NCI-H226 (cell line): ENCODE measurements at regions not wholly inside any gene's neighbourhood (a gene's known extent, or its start where the extent isn't known, plus 50 kb on each side); places are given as distances from the start of the nearest gene placed in this dataset.

Experiments used
- DNase-seq: peaks from one replicate; pipeline ENCODE4 v3.0.0-alpha.2; 2015

DNA sequence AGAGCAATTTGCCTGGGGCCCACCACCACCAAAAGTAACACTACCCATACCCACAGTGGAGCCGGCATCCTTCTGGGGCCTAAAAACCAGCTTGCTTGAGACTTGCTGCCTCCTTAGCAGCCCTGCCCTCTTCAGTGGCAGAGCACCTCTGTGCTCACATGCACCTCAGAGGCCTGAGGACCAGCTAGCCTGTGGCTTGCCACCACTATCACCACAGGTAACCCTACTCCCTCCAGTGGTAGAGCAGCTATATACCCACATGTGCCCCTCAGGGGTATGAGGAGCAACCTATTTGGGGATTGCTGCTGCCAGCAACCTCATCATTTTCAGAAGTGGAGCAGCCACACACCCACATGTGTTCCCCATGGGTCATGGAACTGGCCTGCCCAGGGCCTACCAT is 111.4 kb upstream of the SPRY2 start:
- DNase-seq: no peak

DNA sequence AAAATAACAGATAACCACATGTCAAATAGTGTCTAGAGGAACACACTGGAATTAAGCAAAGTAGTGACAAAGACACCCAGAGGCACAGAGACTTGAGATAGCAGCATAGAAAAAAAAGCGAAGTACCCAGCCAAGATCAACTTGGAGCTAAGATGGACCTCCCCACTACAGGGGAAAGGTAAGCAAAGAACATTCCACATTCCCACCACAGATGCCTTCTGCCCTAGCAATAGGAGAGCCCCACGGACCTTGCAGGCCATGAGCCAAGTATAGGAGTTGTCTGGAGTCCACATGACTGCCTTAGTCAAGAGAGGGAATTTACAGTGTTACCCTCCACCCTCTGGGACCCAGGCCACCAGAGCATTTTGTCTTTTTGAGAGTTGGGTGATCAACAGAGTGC is 110.7 kb upstream of the SPRY2 start:
- DNase-seq: no peak

DNA sequence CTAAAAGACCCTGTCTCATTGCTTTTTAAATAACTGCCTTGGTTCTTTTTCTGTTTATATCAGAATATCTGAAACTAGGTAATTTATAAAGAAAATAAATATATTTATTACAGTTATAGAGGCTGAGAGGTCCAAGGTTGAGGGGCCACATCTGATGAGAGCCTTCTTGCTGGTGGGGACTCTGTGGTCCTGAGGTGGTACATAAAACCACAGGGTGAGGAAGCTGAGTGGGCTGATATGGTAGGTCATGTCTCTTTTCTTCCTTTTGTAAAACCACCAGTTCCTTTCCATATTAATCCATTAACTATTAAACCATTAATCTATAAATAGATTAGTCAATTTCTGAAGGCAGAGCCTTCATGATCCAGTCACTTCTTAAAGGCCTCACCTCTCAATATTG is 109.5 kb upstream of the SPRY2 start:
- no peak for DNase-seq

DNA sequence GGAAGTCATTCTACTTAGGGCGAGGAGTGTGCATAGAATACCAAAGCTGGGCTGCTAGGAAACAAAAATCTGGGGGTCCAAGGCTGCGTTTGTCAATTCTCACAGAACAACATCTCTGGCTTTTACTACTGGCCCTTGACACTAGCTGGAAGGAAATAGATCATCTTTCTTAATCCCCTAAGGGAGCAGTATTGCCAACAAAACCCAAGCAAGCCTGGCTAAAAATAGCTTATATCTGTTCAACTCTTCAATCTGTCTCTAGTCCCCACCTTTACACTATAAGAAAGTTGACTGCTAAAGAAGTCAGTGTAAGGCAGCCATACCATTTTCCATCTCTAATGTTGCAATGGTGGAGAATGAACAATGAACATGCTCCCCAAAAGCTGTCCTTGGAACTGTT is 107.8 kb upstream of the SPRY2 start:
- no peak for DNase-seq

DNA sequence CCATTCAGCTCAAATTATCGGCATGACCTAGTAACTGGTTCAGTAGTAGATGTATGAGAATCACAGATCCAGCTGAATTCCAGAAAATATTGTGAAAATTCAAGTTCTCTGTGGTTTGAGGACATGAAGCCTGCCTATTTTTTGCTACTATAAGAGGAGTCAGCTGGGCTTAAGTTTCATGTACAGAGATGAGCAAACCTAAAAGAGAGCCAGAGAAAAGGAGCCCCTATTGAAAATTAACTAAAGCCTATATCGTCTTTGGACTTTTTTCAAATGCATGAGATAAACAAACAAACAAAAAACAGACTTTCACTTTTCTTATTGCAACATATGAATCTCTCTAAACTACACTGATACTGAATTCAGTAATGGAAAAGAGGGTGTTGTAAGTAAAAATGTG is 106.8 kb upstream of the SPRY2 start:
- no peak for DNase-seq

DNA sequence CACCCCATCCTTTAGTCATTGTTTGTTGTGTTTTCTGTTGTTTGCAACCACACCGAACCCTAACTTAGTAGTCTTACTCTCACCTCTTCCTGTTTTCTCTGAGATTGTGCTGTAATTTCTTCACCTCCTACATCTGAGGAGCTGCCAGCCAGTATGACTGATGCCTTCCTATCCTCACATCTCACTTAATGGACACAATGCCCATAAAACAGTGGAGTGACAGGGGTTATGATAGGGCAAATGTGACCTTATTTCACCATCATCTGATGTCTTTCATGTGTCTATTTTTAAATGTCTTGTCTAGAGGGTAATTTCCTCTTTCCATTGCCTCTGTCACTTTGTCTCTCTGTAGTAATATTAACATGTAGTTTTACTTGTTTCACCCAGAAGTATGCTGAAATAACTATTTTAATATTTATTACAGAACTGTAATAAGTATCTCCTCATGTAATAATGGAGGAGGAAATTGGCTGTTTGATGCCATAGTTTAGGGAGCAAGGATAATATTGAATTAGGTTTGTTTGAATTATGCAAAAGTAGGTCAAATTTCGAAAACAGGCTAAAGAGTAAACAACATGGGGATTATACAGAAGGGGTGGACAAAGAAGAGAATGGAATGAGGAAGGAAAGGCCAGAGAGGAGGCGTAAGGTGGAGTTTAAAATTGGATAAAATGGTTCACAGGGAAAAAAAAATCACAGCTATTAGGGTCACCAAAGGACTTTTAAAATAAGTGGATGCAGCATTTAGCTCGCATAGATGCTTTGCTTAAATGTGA is 103.5 kb upstream of the SPRY2 start:
- DNase-seq: no peak

DNA sequence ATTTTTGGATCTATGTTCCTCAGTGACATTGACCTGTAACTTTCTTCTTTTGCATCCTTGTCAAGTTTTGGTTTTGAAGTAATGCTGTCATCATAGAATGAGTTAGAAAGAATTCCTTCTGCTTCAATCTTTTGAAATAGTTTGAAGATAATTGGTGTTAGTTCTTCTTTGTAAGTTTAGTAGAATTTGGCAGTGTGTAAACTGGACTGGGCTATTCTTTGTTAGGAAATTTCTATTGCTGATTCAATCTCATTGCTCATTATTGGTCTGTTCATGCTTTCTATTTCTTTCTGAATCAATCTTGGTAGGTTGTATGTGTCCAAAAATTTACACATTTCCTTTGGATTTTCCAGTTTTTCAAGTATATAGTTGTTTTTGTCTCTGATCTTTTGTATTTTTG is 101.7 kb upstream of the SPRY2 start:
- no peak for DNase-seq

DNA sequence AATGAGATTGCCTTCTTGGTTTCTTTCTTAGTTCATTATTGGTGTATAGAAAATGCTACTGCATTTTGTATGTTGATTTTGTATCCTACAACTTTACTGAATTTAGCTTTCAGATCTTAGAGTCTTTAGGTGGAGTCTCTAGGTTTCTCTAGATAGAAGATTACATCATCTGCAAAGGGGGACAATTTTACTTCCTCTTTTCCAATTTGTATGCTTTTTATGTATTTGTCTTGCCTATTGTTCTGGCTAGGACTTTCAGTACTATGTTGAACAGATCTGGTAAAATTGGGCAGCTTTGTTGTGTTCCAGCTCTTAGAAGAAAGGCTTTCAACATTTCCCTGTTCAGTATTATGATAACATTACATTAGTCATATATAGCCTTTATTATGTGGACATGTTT is 101.0 kb upstream of the SPRY2 start:
- no peak for DNase-seq

DNA sequence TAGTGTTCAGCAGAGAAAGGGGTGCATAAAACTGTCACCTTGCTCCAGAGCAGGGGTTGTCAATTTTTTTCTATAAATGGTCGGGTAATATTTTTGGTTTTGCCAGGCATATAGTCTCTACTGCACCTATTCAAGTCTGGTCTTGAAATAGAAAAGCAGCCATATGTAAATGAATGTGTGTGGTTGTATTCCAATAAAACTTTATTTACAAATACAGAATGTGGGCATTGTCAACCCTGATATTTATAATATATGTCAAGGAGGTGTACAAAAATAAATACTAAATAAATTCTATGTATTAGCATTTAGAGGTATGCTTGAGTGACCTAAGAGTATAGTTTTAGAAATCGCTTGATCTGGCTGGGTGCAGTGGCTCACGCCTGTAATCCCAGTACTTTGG is 97.6 kb upstream of the SPRY2 start:
- no peak for DNase-seq

DNA sequence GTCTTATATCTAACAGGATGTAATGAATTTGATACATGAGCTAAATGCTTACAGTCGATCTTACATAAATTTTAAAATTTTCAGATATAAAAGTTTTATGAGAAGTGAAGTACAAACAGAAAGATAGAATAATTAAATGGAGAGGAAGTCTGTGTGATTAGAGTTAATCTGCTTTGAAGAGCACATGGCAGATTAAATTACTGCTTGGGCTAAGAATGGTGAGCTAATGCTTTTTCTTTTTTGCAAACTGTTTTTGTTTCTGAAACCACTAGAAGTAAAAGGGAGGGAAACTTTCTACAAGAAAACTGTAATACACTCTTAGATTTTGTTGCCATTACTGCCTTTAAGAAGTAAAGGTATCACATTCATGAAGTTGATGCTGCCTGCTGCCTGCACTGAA is 96.3 kb upstream of the SPRY2 start:
- DNase-seq: no peak

DNA sequence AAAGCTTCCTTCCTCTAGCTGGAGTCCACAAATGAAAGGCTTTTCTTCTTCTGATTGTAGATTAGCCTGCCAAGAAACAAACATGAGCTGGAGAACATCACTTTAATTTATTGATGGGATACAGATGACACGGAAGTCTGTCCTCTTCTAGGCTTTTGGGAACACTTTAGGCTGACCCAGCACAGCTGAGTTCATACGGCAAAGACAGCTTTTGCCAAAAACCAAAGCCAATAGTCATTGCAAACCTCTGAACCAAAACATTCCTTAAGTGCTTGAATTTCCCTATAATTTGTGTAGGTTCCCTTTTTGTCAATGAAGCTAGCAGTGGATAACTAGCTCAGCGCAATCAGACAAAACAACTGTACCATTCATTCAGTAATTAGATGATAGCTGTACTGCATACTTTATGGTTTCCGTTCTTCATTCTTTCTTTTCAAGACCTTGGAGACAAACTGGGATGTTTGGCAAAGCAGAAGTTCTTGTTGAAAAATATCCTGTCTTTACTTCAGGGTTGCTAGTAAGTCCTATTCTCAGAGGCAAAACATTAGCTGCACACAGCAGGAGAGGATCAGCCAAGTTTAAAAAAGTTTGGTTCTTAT is 95.7 kb upstream of the SPRY2 start:
- DNase-seq: no peak

DNA sequence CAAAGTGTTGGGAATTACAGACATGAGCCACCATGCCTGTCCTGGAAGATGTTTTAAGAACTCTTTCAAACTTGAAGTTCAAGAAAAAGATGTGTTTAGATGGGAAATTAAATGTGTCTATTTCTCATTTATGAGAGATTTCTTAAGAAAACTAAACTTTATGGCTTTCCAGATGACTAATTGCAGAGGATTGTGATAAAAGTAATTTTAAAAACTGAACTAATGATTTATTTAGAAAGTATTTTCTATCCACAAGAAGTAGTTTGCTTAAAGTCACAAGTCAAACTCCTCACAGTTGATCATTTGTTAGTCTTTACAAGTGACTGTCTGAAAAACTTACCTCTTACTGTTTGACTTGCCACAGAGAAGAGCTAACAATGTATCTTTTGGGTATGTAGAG is 89.6 kb upstream of the SPRY2 start:
- no peak for DNase-seq

DNA sequence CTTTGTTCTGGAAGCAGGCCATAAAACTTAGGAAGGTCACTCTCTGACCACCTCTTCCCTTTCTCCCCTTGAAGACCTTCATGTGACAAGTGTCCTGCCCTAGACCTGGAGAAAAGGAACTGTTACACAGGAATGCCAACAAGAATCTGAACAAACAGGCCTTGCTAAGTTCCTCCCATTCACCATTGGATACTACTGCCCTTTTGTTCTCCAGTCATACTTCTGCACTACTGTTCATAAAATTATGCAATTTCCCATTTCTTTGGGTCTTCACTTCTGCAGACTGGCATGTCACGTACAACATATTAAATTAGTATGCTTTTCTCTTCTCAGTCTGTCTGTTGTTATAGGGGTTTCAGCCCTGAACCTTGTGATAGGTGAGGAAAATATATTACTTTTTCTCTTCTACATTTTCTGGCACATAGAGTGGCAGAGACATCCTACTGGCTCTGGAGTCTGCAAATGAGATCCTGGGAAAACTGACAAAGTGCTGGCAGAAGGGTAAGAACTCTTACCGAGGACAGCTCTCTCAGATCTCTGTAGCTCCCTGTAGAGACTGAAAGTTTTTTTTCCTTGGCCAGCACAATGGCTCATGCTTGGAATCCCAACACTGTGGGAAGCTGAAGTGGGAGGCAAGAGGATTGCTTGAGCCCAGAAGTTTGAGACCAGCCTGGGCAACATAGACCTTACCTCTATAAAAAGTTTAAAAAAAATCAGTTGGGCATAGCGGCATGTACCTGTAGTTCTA is 87.6 kb upstream of the SPRY2 start:
- DNase-seq: no peak

DNA sequence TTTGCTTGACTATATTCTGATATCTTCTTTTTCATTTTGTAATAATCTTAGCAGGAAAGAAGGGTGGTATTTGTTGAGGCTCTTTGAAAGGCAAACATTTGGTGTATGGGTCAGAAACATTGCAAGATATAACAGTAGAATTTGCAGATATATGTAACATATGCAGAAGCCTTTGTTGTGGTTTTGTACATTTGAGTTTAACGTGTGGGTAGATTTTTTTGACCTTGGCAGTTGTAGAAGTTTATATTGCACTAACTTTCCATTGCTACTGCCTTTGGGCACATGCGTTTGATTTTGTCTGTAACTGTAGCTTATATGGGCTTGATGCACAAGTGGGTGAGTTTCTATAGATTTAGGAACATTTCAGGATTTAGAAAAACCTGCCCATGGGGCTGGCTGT is 78.5 kb upstream of the SPRY2 start:
- DNase-seq: no peak

DNA sequence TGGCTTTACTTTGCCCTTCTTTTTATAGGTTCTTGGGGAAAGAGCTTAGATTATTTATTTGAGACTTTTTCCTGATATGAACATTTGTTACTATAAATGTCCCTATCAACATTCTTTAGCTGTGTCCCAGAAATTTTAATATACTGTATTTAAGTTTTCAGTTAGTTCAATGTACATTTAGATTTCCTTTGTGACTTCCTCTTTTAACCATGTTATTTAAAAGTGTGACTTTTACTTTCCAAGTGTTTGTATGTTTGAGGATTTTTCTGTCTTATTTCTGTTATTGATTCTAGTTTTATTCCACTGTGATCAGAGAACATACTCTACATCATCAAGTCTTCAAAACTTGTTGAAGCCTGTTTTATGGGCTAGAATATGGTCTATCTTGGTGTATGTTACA is 72.7 kb upstream of the SPRY2 start:
- no peak for DNase-seq

DNA sequence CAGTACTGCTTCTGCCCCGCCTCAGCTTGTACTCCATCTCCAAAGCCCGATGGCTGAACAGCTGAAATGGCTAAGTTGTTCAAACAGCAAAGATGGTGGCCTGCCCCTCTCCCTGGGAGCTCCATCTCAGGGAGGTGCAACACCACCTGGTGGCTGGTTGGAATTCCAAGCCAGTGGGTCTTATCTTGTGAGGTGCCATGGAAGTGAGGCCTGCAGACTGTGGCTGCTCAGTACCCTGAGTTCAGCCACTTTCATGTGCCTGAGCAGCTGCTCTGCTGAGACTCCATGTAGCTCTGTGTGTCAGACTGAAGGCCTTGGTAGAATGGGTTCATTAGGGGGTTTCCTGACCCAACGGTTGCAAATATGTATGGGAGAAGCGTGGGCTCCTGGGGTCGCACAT is 67.3 kb upstream of the SPRY2 start:
- DNase-seq: no peak

DNA sequence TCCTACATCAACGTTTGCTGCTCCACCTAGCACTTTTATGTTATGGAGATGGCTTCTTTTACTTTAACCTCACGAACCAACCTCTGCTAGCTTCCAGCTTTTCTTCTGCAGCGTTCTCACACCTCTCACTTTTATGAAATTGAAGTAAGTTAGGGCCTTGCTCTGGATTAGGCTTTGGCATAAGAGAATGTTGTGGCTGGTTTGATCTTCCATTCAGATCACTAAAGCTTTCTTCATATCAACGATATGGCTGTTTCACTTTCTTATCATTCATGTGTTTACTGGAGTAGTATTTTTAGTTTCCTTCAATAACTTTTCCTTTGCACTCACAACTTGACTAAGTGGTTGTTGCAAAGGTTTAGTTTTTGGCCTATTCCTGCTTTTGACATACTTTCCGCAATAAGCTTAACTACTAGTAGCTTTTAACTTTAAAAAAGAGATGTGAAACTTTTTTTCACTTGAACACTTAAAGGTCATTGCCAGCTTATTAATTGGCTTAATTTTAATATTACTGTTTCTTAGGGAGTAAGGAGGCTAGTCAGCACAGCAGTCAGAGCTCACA is 60.0 kb upstream of the SPRY2 start:
- no peak for DNase-seq

DNA sequence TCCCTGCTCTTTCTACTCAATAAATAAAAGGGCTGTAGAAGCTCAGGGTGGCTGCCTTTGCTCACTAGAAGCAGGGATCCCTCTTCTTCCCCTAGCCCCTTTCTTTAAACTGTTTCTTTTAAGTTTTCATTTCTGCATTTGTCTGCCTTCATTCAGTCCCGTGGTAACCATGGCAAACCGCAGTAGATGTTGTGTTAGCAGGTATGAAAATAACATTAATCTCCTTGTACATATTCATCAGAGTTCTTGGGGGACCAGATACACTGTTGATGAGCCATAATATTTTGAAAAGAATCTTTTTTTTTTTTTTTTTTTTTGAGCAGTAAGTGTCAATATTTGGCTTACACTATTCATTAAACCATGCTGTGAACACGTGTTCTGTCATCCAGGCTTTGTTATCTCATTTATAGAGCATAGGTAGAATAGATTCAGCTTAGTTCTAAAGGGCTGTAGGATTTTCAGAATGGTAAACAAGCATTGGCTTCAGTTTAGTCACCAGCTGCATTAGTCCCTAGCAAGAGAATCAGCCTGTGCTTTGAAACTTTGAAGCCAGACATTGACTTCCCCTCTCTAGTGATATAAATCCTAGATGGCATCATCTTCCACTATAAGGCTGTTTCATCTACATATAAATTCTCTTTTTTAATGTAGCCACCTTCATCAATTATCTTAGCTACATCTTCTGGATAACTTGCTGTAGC is 59.4 kb upstream of the SPRY2 start:
- no peak for DNase-seq

DNA sequence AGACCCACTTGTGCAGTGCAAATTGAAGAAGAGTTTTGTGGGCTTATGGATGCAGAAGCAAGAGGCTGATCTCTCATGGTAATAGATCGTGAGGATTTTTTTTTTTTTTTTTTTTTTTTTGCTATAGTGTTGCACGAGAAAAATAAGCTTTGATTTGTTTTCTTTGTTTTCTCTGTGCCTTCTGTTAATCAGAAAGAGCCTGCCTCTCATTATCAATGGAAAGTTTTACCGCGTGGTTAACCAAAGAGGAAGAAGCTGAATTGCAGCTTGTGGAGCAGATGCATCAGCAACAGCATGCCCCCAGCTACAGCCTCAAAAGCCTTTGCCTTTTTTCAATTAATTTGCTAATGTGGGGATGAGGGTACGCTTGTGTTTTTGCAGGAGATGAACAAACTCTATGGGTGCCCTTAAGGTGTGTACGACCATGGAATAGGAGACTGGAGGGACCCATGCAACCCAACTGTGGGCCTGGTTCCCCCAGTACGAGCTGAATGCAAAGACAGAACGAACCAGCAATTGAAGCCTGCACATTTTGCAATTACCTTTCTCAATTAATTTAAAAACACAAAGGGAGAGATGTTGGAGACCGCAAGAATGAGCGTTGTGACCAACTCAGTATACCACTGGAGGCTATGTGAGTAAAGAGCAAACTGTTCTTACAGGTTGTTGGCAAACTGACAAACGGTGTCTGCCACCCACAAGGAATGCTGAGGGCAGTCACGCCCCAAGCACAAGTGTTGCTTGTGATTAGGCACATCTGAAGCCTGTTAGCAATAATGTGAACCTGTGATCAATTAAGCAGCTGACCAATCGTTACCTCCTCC is 58.6 kb upstream of the SPRY2 start:
- DNase-seq: no peak
